DND-41 (cell line): ENCODE measurements at regions not wholly inside any gene's neighbourhood (a gene's known extent, or its start where the extent isn't known, plus 50 kb on each side); places are given as distances from the start of the nearest gene placed in this dataset.

ENCODE experiments used
- ATAC-seq: fragments of 200-7000 bp; cut with Tn5 transposase; 3 replicates; pipeline ENCODE4 v1.9.1; 2021; ENCODE audit warnings: low read depth; ENCODE audit not compliant: insufficient read depth
- DNase-seq: peaks from one replicate; pipeline ENCODE4 v3.0.0-alpha.2; 2020
- H2AFZ ChIP-seq: 2 replicates; pipeline ENCODE4 v1.6.0; 2012; ENCODE audit warnings: low read depth, low read length
- H3K27ac ChIP-seq: 2 replicates; pipeline ENCODE4 v1.5.1; 2012; ENCODE audit warnings: low read length, inconsistent platforms
- H3K27me3 ChIP-seq: fragments of 200-600 bp; sonication (generic); 2 replicates; pipeline ENCODE4 v1.6.0; 2012; ENCODE audit warnings: low read length, mild to moderate bottlenecking, inconsistent platforms; ENCODE audit not compliant: insufficient read depth, poor library complexity
- H3K36me3 ChIP-seq: 2 replicates; pipeline ENCODE4 v1.5.1; 2012; ENCODE audit warnings: low read length, inconsistent platforms; ENCODE audit not compliant: insufficient read depth
- H3K4me1 ChIP-seq: 2 replicates; pipeline ENCODE4 v1.5.1; 2012; ENCODE audit warnings: mild to moderate bottlenecking, low read length; ENCODE audit not compliant: insufficient read depth
- H3K4me2 ChIP-seq: 2 replicates; pipeline ENCODE4 v1.6.0; 2012; ENCODE audit warnings: mild to moderate bottlenecking, moderate library complexity, low read length, inconsistent platforms; ENCODE audit not compliant: insufficient read depth
- H3K4me3 ChIP-seq, 2 experiments: fragments of 200-600 bp in 1 of 2; shearing (Covaris generic) in 1 of 2; 2 replicates each; pipeline ENCODE4 v1.5.1; 2012 to 2016; ENCODE audit warnings: inconsistent platforms in 2 of 2, low read length in 2 of 2, mild to moderate bottlenecking in 2 of 2, low read depth in 1 of 2, moderate library complexity in 1 of 2
- H3K79me2 ChIP-seq: 2 replicates; pipeline ENCODE4 v1.6.0; 2012; ENCODE audit warnings: low read length, inconsistent platforms; ENCODE audit not compliant: insufficient read depth
- H3K9ac ChIP-seq: 2 replicates; pipeline ENCODE4 v1.6.0; 2012; ENCODE audit warnings: low read depth, mild to moderate bottlenecking, inconsistent platforms, low read length, moderate library complexity
- H3K9me3 ChIP-seq: 2 replicates; pipeline ENCODE4 v1.5.1; 2012; ENCODE audit warnings: low read length, moderate library complexity, mild to moderate bottlenecking, inconsistent platforms; ENCODE audit not compliant: insufficient read depth, severe bottlenecking
- H4K20me1 ChIP-seq: 2 replicates; pipeline ENCODE4 v1.6.0; 2012; ENCODE audit warnings: low read length; ENCODE audit not compliant: insufficient read depth
- CTCF ChIP-seq: IDR thresholded peaks from 2 replicates; pipeline ENCODE4 v1.5.1; 2012; ENCODE audit warnings: borderline replicate concordance, low read length, moderate library complexity, mild to moderate bottlenecking; ENCODE audit not compliant: poor library complexity, severe bottlenecking; ENCODE audit errors: extremely low read depth
- EZH2 ChIP-seq: IDR thresholded peaks from 3 replicates; pipeline ENCODE4 v1.6.1; 2012; ENCODE audit warnings: borderline replicate concordance, low read depth, mild to moderate bottlenecking, moderate library complexity, low read length, inconsistent platforms; ENCODE audit not compliant: severe bottlenecking

- Histone ChIP-seq H3K79me2 (no peaks in the 10 kb centered on the region), H3K4me1 (peaks cover 8% of the 10 kb centered on the region; the same call in 1 of the 2 replicates), H3K27me3 (no peaks in the 10 kb centered on the region), H3K9ac (no peak overlapping the region), H3K4me2 (no peak overlapping the region), H4K20me1 (no peaks in the 10 kb centered on the region), H3K36me3 (no peaks in the 10 kb centered on the region), H3K27ac (no peak overlapping the region), H2AFZ (no peak overlapping the region), H3K9me3 (no peaks in the 10 kb centered on the region), H3K4me3 (no peak overlapping the region)
- TF ChIP-seq EZH2 (no peak), CTCF (no peak)
- ATAC-seq (no peak), DNase-seq (no peak)
Observed at GRCh38 chr2:42963452-42964068, 171.2 kb upstream of the HAAO start.

GRCh38 chr2:42962508-42962953 is 170.1 kb upstream of the HAAO start:
- H3K4me2 ChIP-seq, result no peak overlapping the region
- peaks cover 8% of the 10 kb centered on the region; the same call in 1 of the 2 replicates for H3K4me1 ChIP-seq
- no peak for DNase-seq
- H3K4me3 ChIP-seq, result no peak overlapping the region
- no peak overlapping the region for H2AFZ ChIP-seq
- H3K79me2 ChIP-seq, result no peaks in the 10 kb centered on the region
- no peaks in the 10 kb centered on the region for H4K20me1 ChIP-seq
- no peak overlapping the region for H3K27ac ChIP-seq
- no peak overlapping the region for H3K9ac ChIP-seq
- ATAC-seq, result no peak
- H3K9me3 ChIP-seq, result no peaks in the 10 kb centered on the region
- no peaks in the 10 kb centered on the region for H3K36me3 ChIP-seq
- no peaks in the 10 kb centered on the region for H3K27me3 ChIP-seq
- TF ChIP-seq CTCF, result no peak
- no peak for TF ChIP-seq EZH2

GRCh38 chr2:42961961-42962360 is 169.6 kb upstream of the HAAO start:
- Histone ChIP-seq H2AFZ (no peak overlapping the region), H3K79me2 (no peaks in the 10 kb centered on the region), H3K36me3 (no peaks in the 10 kb centered on the region), H3K27me3 (no peaks in the 10 kb centered on the region), H3K9ac (no peak overlapping the region), H3K4me3 (no peak overlapping the region), H3K27ac (no peak overlapping the region), H3K4me1 (peaks cover 8% of the 10 kb centered on the region; the same call in 1 of the 2 replicates), H3K4me2 (no peak overlapping the region), H4K20me1 (no peaks in the 10 kb centered on the region), H3K9me3 (no peaks in the 10 kb centered on the region)
- no peak for DNase-seq
- TF ChIP-seq EZH2 (no peak), CTCF (no peak)
- ATAC-seq, result no peak
